A549 (cell line): ENCODE measurements at regions not wholly inside any gene's neighbourhood (a gene's known extent, or its start where the extent isn't known, plus 50 kb on each side); places are given as distances from the start of the nearest gene placed in this dataset.

Experiments used
- CEBPB ChIP-seq, 2 experiments: fragments of >200 bp in 1 of 2; sonication (Bioruptor Twin) in 1 of 2; formaldehyde crosslinking in 1 of 2; IDR thresholded peaks; 2 replicates each; pipeline ENCODE4 v1.6.1; 2012 to 2016
- EP300 ChIP-seq, 2 experiments: fragments of >200 bp; sonication (Bioruptor Twin); formaldehyde crosslinking; IDR thresholded peaks; 2 replicates in 1 of 2; 3 replicates in 1 of 2; pipeline ENCODE4 v1.6.1; 2016 to 2017
- HEYL ChIP-seq: fragments of 250-450 bp; sonication (Bioruptor Pico); IDR thresholded peaks from 2 replicates; pipeline ENCODE4 v1.8.0; 2021; ENCODE audit warnings: mild to moderate bottlenecking, moderate library complexity
- MAZ ChIP-seq: fragments of 150-350 bp; IDR thresholded peaks from 2 replicates; pipeline ENCODE4 v1.6.1; 2014; ENCODE audit warnings: antibody characterized with exemption, low read depth, low read length, borderline replicate concordance
- NR3C1 ChIP-seq: fragments of >200 bp; sonication (Bioruptor Twin); formaldehyde crosslinking; IDR thresholded peaks from 3 replicates; pipeline ENCODE4 v1.6.1; 2017
- POLR2A ChIP-seq: IDR thresholded peaks from 2 replicates; pipeline ENCODE4 v1.6.1; 2012; ENCODE audit warnings: mild to moderate bottlenecking, low read length
- REST ChIP-seq: fragments of 200-600 bp; sonication (generic); IDR thresholded peaks from 2 replicates; pipeline ENCODE4 v1.6.1; 2016; ENCODE audit warnings: antibody characterized with exemption, mild to moderate bottlenecking, moderate library complexity
- RFX5 ChIP-seq: fragments of 450-650 bp; IDR thresholded peaks from 2 replicates; pipeline ENCODE4 v1.7.1; 2014; ENCODE audit warnings: antibody characterized with exemption, mild to moderate bottlenecking, moderate library complexity
- RNF2 ChIP-seq: fragments of 200-600 bp; sonication (generic); IDR thresholded peaks from 2 replicates; pipeline ENCODE4 v1.6.1; 2016; ENCODE audit warnings: low read depth, mild to moderate bottlenecking, antibody characterized with exemption, moderate library complexity, borderline replicate concordance
- SMC3 ChIP-seq: fragments of >200 bp; sonication (Bioruptor Twin); formaldehyde crosslinking; IDR thresholded peaks from 3 replicates; pipeline ENCODE4 v1.6.1; 2018; ENCODE audit warnings: inconsistent platforms
- TF ChIP-seq, protein P1 (sequence below): fragments of >200 bp; sonication (Bioruptor Twin); formaldehyde crosslinking; IDR thresholded peaks from 3 replicates; pipeline ENCODE4 v1.5.1; 2016
- TF ChIP-seq, protein P2 (sequence below): fragments of 450-650 bp; IDR thresholded peaks from 2 replicates; pipeline ENCODE4 v1.6.1; 2014; ENCODE audit warnings: antibody characterized with exemption
- TF ChIP-seq, protein P3 (sequence below): fragments of >200 bp; sonication (Bioruptor Twin); formaldehyde crosslinking; IDR thresholded peaks from 2 replicates; pipeline ENCODE4 v1.6.1; 2016

DNA sequence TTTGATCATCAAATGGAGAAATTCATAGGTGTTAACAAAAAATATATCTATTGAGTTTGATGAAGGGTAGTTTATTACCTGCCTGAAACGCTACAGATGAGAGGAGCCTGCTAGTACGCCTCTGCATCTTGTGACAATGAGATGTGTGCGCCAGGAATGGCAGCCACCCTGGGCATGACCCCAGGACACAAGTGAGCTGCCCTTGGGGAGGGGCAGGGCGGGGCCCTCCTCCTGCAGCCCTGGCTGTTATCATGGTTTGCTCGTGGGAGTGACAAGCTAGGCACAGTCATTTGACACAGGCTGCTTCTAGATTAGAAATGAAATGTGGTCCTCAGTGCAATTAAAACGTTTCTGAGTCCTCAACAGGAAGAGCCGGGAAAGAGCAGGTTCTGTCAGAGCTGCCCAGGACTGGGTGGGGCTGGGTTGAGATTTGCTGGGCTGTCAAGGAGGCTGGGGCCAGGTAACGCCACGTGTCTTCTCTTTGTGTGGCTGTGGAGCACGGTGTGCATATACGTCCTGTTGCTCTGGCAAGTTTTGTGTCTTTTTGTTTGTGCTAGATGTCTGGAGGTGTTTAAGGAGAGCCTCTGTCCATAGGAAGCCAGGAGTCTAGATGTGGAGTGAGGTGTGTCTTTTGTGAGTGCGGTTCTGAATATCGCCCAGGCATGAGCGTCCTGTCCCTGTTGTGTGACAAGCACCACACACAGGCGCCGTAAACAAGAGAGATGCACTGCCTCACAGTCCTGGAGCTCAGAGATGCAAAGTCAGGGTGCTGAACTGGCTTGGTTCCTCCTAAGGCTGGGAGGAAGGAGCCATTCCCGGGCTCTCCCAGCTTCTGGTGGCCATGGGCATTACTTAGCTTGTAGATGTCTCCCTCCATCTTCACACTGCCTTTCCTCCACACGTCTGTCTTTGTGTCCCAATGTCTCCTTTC lies 129.0 kb upstream of the IRX4 start:
- no peak for TF ChIP-seq POLR2A
- TF ChIP-seq RNF2 = no peak
- TF ChIP-seq, protein P1, sequence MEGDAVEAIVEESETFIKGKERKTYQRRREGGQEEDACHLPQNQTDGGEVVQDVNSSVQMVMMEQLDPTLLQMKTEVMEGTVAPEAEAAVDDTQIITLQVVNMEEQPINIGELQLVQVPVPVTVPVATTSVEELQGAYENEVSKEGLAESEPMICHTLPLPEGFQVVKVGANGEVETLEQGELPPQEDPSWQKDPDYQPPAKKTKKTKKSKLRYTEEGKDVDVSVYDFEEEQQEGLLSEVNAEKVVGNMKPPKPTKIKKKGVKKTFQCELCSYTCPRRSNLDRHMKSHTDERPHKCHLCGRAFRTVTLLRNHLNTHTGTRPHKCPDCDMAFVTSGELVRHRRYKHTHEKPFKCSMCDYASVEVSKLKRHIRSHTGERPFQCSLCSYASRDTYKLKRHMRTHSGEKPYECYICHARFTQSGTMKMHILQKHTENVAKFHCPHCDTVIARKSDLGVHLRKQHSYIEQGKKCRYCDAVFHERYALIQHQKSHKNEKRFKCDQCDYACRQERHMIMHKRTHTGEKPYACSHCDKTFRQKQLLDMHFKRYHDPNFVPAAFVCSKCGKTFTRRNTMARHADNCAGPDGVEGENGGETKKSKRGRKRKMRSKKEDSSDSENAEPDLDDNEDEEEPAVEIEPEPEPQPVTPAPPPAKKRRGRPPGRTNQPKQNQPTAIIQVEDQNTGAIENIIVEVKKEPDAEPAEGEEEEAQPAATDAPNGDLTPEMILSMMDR = no peak
- TF ChIP-seq CEBPB (IDR thresholded peaks at IDR 0.05) = no peak
- TF ChIP-seq, protein P2, sequence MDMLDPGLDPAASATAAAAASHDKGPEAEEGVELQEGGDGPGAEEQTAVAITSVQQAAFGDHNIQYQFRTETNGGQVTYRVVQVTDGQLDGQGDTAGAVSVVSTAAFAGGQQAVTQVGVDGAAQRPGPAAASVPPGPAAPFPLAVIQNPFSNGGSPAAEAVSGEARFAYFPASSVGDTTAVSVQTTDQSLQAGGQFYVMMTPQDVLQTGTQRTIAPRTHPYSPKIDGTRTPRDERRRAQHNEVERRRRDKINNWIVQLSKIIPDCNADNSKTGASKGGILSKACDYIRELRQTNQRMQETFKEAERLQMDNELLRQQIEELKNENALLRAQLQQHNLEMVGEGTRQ = no peak
- no peak for TF ChIP-seq RFX5
- no peak for TF ChIP-seq HEYL
- TF ChIP-seq SMC3 = no peak
- no peak for TF ChIP-seq NR3C1
- TF ChIP-seq EP300 (IDR thresholded peaks at IDR 0.05) = no peak
- no peak for TF ChIP-seq MAZ
- TF ChIP-seq, protein P3, sequence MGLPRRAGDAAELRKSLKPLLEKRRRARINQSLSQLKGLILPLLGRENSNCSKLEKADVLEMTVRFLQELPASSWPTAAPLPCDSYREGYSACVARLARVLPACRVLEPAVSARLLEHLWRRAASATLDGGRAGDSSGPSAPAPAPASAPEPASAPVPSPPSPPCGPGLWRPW = no peak
- TF ChIP-seq REST = no peak
